Mesodermal cell (in vitro differentiated cells): ENCODE measurements at regions not wholly inside any gene's neighbourhood (a gene's known extent, or its start where the extent isn't known, plus 50 kb on each side); places are given as distances from the start of the nearest gene placed in this dataset.

Experiments
- H3K27ac ChIP-seq: 2 replicates; pipeline ENCODE4 v1.7.0; 2013; ENCODE audit warnings: mild to moderate bottlenecking, low read depth, low read length, moderate library complexity; ENCODE audit not compliant: severe bottlenecking
- H3K36me3 ChIP-seq: 2 replicates; pipeline ENCODE4 v1.7.1; 2013; ENCODE audit warnings: mild to moderate bottlenecking, low read length, moderate library complexity; ENCODE audit not compliant: control insufficient read depth, insufficient read depth
- H3K4me1 ChIP-seq: one replicate; pipeline ENCODE4 v1.7.1; 2013; ENCODE audit warnings: mild to moderate bottlenecking, low read length; ENCODE audit not compliant: insufficient read depth, control insufficient read depth, poor library complexity, severe bottlenecking
- H3K4me3 ChIP-seq: 2 replicates; pipeline ENCODE4 v1.7.0; 2013; ENCODE audit warnings: low read length, control low read depth, mild to moderate bottlenecking; ENCODE audit not compliant: insufficient read depth, poor library complexity, severe bottlenecking; ENCODE audit errors: extremely low read depth
- H3K9me3 ChIP-seq: 2 replicates; pipeline ENCODE4 v1.7.1; 2013; ENCODE audit warnings: mild to moderate bottlenecking, low read length, moderate library complexity; ENCODE audit not compliant: control insufficient read depth
- WGBS, 2 experiments: methylation state at CpG; one replicate each; pipeline ENCODE4 v1.1.5; 2013; ENCODE audit warnings: missing lambda C conversion rate in 2 of 2; ENCODE audit not compliant: insufficient coverage in 2 of 2; 5-methylcytosine and 5-hydroxymethylcytosine counted together

GRCh38 chr5:17723876-17724275 is 89.6 kb downstream of the TAF11L14 start:
- 80 to 86% methylated on average over 2 to 5 of the region's 5 CpGs for WGBS, 2 experiments
- Histone ChIP-seq H3K36me3 (no peaks in the 10 kb centered on the region), H3K4me1 (no peaks in the 10 kb centered on the region), H3K9me3 (no peaks in the 10 kb centered on the region), H3K27ac (no peak overlapping the region), H3K4me3 (no peak overlapping the region)

- Histone ChIP-seq H3K9me3 (no peaks in the 10 kb centered on the region), H3K4me1 (no peaks in the 10 kb centered on the region), H3K27ac (no peak overlapping the region), H3K36me3 (no peaks in the 10 kb centered on the region), H3K4me3 (no peak overlapping the region)
- WGBS, 2 experiments = 80% methylated on average over 1 of the region's 3 CpGs; no CpG with 5 or more reads in 1 of the 2 experiments
Measured at GRCh38 chr5:17727098-17727497, 92.8 kb downstream of the TAF11L14 start.

- H3K27ac ChIP-seq = no peak overlapping the region
- H3K4me3 ChIP-seq = no peak overlapping the region
- no peaks in the 10 kb centered on the region for H3K9me3 ChIP-seq
- WGBS, 2 experiments = no CpG with 5 or more reads among the region's 2 CpGs
- H3K36me3 ChIP-seq = no peaks in the 10 kb centered on the region
- H3K4me1 ChIP-seq = no peaks in the 10 kb centered on the region
Measured at GRCh38 chr5:17730421-17730820, 96.2 kb downstream of the TAF11L14 start.

- no peak overlapping the region for H3K4me3 ChIP-seq
- no peaks in the 10 kb centered on the region for H3K9me3 ChIP-seq
- no peaks in the 10 kb centered on the region for H3K36me3 ChIP-seq
- H3K4me1 ChIP-seq = no peaks in the 10 kb centered on the region
- H3K27ac ChIP-seq = no peak overlapping the region
- no CpG with 5 or more reads among the region's 3 CpGs for WGBS, 2 experiments
Measured at GRCh38 chr5:17732351-17732923, 98.2 kb downstream of the TAF11L14 start.

GRCh38 chr5:17734011-17734410 is 99.8 kb downstream of the TAF11L14 start:
- WGBS, 2 experiments = 83% methylated on average over 1 of the region's 2 CpGs; no CpG with 5 or more reads in 1 of the 2 experiments
- Histone ChIP-seq H3K27ac (no peak overlapping the region), H3K4me3 (no peak overlapping the region), H3K4me1 (no peaks in the 10 kb centered on the region), H3K36me3 (no peaks in the 10 kb centered on the region), H3K9me3 (no peaks in the 10 kb centered on the region)

GRCh38 chr5:17735761-17736160 is 101.5 kb downstream of the TAF11L14 start:
- Histone ChIP-seq H3K36me3 (no peaks in the 10 kb centered on the region), H3K4me3 (no peak overlapping the region), H3K4me1 (no peaks in the 10 kb centered on the region), H3K27ac (no peak overlapping the region), H3K9me3 (no peaks in the 10 kb centered on the region)
- WGBS, 2 experiments = 64 to 69% methylated on average over 4 of the region's 4 CpGs

- Histone ChIP-seq H3K36me3 (no peaks in the 10 kb centered on the region), H3K9me3 (no peaks in the 10 kb centered on the region), H3K4me1 (no peaks in the 10 kb centered on the region), H3K27ac (no peak overlapping the region), H3K4me3 (no peak overlapping the region)
- WGBS, 2 experiments = 85 to 92% methylated on average over 2 of the region's 2 CpGs
Measured at GRCh38 chr5:17737092-17737491, 102.8 kb downstream of the TAF11L14 start.

- Histone ChIP-seq H3K27ac (no peak overlapping the region), H3K9me3 (no peaks in the 10 kb centered on the region), H3K4me1 (peaks cover 4% of the 10 kb centered on the region), H3K4me3 (no peak overlapping the region), H3K36me3 (no peaks in the 10 kb centered on the region)
- WGBS, 2 experiments = 100% methylated on average over 1 of the region's 2 CpGs; no CpG with 5 or more reads in 1 of the 2 experiments
Measured at GRCh38 chr5:17738446-17738845, 104.2 kb downstream of the TAF11L14 start.

- no peaks in the 10 kb centered on the region for H3K9me3 ChIP-seq
- H3K4me1 ChIP-seq = peaks cover 12% of the 10 kb centered on the region
- no peak overlapping the region for H3K4me3 ChIP-seq
- peak overlapping the region; percentile 91 for H3K27ac ChIP-seq
- no peaks in the 10 kb centered on the region for H3K36me3 ChIP-seq
- WGBS, 2 experiments = 65 to 72% methylated on average over 6 to 7 of the region's 8 CpGs
Measured at GRCh38 chr5:17743580-17744435, 109.5 kb downstream of the TAF11L14 start.

- H3K9me3 ChIP-seq = no peaks in the 10 kb centered on the region
- H3K4me3 ChIP-seq = no peak overlapping the region
- H3K36me3 ChIP-seq = no peaks in the 10 kb centered on the region
- H3K4me1 ChIP-seq = peaks cover 10% of the 10 kb centered on the region
- no peak overlapping the region for H3K27ac ChIP-seq
- WGBS, 2 experiments = 89 to 100% methylated on average over 1 of the region's 2 CpGs
Measured at GRCh38 chr5:17748201-17748600, 113.9 kb downstream of the TAF11L14 start.

GRCh38 chr5:17748941-17749340 is 114.7 kb downstream of the TAF11L14 start:
- Histone ChIP-seq H3K4me1 (peaks cover 3% of the 10 kb centered on the region), H3K4me3 (no peak overlapping the region), H3K27ac (no peak overlapping the region), H3K36me3 (no peaks in the 10 kb centered on the region), H3K9me3 (no peaks in the 10 kb centered on the region)
- 89% methylated on average over 1 of the region's 1 CpG; no CpG with 5 or more reads in 1 of the 2 experiments for WGBS, 2 experiments
